Renal cortical epithelial cell (primary cell): ENCODE measurements at regions not wholly inside any gene's neighbourhood (a gene's known extent, or its start where the extent isn't known, plus 50 kb on each side); places are given as distances from the start of the nearest gene placed in this dataset.
"Not testable (repeated sequence)": the region's sequence is repeated elsewhere in the genome, so short reads cannot be mapped to it uniquely, and the experiment has no call there.

ENCODE experiments used
- DNase-seq: peaks from one replicate; pipeline ENCODE4 v3.0.0-alpha.2; 2011; ENCODE audit warnings: low read depth

DNA sequence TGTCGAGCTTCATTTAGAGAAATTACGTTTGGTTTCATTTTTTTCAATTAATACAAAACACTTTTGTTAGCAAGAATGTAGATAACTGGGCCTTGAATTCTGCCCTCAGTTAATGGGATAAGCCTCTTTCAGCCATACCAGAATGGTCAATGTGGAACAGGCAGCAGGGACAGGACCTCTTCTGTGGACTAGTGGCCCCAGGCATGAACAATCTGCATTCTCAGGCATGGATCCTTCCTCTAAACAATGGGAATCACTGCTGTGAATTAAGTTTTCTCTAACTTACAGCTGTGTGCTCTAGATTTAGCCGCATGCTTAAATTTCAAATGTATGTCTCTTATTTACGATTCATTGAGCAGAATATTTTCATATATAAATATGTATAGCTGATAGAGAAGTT, 237.7 kb upstream of the PRKCQ start:
- no peak for DNase-seq

GRCh38 chr10:6815346-6815745, 235.3 kb upstream of the PRKCQ start:
- no peak for DNase-seq

GRCh38 chr10:6813856-6814255, 233.8 kb upstream of the PRKCQ start:
- DNase-seq: peak; percentile 45

DNA sequence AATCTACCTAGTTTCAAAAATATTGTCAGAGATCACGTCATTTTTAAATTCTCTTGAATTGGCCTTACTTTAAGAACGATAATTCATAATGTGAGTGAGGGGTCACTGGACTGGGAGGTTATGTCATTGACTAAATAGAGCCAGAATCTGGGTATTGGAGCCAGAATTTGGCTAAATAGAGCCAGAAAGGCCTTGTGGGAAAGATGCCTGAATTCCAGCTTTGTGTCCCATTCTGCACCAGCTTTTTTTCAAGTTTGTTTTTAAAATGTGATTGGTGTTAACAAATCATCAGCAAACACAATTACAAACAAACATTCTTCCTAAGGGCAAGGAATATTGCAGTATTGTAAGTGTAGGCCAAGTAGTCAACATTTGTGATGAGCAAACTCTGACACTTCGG, 233.2 kb upstream of the PRKCQ start:
- no peak for DNase-seq

DNA sequence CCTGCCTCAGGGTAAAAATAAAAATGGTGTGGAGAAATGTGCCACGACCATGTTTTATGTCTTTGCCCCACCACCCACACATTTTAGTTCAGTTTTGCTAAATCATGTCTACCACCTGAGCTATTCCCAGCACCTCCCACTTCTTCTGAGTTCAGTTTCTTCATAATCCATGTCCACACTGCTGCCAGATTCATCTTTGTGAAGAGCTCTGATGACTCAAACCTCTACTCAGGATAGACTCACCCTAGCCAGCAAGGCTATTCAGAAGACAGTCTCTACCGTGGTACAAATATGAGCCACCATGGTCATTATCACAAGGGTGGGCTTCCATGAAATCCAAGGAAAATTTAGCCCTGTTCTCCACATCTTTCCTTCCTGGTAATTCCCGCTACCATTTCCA, 231.1 kb upstream of the PRKCQ start:
- DNase-seq: no peak

DNA sequence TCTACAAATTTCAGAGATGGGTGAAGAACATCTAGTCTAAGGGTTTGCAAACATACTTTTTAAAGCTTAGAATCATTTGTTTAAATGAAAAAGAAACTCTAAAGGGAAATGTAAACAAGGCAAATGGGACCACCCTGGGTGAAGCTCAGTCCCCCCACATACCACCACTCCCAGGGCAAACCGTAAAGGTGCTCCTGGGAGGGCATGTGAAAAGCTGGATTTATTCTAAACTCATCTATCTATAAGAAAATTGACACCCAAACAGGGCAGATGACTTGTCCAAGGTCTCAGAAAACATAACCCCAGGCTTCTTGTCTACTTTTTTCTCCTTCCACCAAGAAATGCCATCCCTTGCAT, 223.3 kb upstream of the PRKCQ start:
- DNase-seq: no peak

DNA sequence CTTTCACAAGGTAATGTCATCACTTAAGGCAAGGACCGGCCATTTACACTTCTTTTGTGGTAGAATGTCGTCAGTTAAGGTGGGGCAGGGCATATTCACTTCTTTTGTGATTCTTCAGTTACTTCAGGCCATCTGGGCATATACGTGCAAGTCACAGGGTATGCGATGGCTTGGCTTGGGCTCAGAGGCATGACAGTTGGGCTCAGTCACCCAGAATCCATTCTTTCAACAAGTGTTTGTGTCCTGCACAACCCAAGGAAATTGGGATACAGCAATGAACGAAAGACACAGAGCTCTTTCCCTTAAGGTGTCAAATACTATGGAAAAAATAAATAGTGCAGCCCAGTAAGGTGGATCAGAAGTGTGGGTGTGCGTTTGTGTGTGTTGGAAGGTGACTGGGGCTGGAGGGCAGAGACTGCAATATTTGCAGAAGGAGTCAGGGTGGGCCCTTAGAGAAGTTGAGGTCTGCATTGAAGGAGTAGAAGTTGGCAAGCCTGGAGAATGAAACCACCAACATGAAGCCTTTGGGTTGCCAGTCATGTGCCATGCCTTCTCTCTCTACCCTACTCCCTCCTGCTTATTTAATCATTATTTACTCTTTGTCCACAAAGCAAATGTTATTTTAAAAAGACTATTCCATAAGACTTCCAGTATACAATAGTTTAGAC, 222.8 kb upstream of the PRKCQ start:
- no peak for DNase-seq

GRCh38 chr10:6796231-6796630, 216.2 kb upstream of the PRKCQ start:
- no peak for DNase-seq

GRCh38 chr10:6795541-6795940, 215.5 kb upstream of the PRKCQ start:
- no peak for DNase-seq

DNA sequence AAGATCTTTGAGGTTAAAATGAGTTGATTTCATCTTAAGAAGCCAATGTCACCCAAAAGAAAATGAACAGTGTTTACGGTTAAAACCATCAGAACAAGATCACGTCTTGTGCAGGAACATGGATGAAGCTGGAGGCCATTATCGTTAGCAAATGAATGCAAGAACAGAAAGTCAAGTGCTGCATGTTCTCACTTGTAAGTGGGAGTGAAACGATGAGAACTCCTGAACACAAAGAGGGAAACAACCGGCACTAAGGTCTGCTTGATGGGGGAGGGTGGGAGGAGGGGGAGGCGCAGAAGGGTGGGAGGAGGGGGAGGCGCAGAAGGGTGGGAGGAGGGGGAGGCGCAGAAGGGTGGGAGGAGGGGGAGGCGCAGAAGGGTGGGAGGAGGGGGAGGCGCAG, 214.8 kb upstream of the PRKCQ start:
- DNase-seq: not testable (repeated sequence)

DNA sequence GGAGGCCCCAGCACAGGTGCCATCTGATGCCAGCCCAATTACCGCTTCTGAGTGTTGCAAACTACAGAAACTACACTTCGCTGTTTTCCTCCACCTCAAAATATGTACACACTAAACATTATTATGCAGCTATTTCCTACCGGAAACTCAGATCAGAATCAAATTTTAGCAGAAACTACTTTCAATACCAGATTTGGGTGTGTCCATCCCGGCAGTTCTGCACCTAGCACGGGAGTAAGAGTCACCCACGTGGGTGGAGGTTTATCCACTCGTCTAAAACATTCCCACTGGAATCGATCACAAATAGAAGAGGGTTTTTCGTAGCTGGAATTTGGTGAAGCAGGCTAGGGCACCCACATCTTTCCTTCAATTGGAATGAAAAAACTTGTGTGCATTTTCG, 214.4 kb upstream of the PRKCQ start:
- no peak for DNase-seq

DNA sequence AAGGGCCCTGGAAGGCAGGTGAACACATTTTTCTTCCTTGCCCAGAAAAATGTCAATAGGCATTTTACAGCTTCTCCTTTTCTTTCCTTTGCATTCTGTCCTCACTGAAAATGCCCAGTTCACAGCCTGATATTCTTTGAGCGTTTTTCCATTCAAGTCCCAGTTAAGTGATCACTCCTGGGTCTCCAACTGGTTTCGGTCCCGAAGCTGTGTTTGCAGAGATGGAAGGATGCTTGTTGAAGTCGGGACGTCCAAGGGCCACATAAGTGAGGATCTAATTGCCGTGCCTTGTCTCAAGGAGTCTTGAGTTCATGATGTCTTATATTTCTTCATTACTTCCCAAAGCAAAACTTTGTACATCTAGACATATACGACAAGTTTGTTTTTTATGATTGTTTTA, 208.7 kb upstream of the PRKCQ start:
- no peak for DNase-seq

DNA sequence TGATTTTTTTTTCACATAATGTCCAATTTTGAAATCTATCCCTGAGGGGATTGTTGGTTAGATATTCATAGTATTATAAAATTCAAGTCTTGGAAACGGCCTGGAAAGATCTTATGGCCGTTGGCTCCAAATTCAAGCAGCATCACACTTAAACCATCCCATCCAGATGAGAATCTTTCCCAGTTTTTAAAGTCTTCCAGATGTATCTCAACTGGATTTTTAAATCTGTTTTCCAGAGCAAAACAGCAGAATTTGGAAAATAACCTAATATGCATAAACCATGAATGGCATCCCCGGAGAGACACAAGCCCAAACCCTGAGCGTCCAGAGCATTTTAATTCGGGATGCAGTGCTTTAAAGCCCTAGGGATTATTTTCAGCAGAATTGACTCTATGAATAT, 208.2 kb upstream of the PRKCQ start:
- no peak for DNase-seq

DNA sequence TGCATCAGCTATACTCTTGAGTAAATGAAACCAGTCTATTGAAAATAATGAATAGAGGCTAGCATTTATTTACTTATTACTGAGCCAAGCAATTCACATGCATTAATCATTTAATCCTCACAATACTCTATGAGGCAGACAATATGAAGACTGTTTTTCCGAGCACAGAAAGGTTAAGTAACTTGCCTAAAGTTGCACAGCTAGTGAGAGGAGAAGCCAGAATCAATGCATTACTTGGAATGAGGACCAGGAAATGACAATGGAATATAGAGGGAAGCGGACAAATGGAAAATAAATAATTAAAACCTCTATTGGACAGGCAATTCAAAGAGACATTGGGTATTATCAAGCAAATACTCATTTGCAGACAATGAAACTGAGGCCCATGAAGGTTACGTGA, 207.6 kb upstream of the PRKCQ start:
- no peak for DNase-seq

DNA sequence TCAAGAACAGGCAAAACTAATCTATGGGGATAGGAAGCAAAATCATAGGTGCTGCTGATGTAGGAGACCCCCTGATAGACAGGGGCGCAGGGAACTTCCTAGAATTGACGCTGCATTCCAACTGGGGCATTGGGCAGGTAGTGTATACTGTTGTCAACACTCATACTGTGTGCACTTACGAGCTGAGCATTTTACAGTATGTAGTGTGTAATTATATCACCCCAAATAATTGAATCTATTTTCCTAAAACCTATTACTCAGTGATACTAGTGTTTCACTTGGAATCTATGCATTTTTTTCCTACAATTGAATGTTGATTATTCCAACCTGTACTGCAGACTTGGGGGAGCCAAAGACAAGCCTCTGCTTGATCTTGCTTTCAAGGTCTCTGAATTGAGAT, 207.0 kb upstream of the PRKCQ start:
- no peak for DNase-seq

DNA sequence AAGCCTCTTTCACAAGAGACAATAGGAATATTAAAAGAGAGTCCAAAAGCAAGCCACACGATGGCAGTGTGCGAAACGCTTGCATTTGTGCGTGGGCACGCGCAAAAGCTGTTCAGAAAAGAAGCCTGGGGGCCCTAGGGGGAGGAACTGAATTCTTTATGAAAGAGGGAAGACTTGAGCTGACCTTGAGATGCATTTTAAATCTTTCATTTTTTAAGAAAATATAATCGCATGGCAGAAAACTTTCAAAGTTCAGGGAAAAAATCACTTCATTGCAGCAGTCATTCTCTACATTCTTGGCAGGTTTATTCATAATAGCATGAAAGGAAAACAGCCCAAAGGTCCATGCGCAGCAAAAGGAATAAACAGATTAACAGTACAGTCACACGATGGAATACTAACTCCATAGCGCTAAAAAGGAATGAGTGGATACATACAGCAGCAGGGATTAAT, 206.5 kb upstream of the PRKCQ start:
- DNase-seq: peak; percentile 68

GRCh38 chr10:6784429-6784828, 204.4 kb upstream of the PRKCQ start:
- not testable (repeated sequence) for DNase-seq

- no peak for DNase-seq
Measured at GRCh38 chr10:6783471-6783870, 203.4 kb upstream of the PRKCQ start.

- DNase-seq: no peak
Measured at GRCh38 chr10:6782378-6782777, 202.3 kb upstream of the PRKCQ start.

- DNase-seq: peak; percentile 52
Measured at GRCh38 chr10:6781133-6781770, 201.2 kb upstream of the PRKCQ start.

DNA sequence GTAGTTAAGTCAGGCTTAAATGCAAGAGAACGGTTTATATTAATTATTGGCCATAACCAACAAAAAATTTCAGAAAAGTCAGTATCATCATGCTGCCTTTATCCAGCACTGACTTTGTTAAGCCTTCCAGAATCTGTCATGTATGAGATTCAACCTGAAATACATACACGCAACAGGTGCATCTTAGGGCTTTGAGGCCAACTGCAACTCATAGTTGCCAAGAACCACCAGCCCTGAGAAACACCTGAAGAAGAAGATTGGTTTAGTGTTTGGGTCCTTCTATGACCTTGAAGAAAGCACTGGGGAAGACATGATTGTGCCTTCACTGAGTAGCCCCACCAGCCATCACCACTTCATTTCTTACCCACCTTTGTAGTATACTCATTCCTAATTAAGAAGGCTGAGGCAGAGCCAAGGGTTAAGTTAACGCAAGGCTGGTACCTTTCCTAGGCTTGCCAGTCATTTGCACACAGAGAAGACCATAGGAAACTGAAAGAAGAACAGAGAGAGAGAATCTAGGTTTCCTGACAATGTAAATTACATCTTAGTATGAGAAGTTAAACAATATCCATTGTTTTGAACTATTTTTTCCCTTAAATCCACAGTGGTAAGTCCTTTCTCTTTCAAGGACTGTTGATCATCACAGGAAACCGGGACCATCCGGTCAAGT, 200.1 kb upstream of the PRKCQ start:
- no peak for DNase-seq

DNA sequence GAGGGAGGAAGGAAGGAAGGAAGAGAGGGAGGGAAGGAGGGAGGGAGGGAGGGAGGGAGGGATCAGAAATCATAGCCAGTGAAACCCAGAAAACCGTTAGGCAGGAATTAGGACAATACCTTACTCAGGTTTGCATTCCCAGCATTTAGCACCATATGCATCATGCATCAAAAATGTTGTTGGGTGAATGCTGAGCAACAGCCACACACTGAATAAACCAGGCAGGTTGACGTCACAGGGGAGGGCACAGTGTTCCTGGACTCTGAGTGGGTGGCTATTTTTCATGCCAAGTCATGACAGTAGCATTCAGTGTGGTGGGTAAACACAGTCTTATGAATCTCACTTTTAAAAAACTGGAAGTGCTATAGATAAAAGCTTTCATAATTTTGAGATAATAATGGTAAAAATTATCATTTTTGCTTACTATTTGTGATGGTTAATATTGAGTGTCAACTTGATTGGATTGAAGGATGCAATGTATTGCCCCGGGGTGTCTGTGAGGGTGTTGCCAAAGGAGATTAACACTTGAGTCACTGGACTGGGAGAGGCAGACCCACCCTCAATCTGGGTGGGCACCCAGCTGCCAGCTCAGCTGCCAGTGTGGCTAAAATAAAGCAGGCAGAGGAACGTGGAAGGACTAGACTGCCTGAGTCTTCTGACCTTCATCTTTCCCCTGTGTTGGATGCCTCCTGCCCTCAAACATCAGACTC, 199.1 kb upstream of the PRKCQ start:
- peak; percentile 99 for DNase-seq

DNA sequence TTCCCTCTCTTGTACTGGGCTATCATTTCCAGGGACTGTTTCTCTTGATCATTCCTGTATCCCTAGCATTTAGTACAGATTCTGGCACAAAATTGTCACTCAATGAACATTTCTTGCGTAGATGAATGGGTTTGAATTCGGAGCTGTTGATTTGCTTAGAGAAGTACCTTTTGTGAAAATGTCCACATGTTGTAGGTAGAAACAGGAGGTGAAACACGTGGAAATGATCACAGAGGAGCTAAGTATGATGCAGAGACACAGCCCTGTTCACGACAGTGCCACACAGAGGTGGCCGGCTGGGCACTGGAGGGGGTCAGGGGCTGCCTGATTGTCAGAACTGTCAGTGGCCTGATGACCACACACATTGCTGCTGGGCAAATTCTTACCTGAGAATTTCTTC, 196.1 kb upstream of the PRKCQ start:
- no peak for DNase-seq
